SK-N-SH (cell line): ENCODE measurements at regions not wholly inside any gene's neighbourhood (a gene's known extent, or its start where the extent isn't known, plus 50 kb on each side); places are given as distances from the start of the nearest gene placed in this dataset.

ENCODE experiments used
- CTCF ChIA-PET: fragments of 300-600, 350-600 bp; formaldehyde crosslinking; extraction: SDS; loops from one replicate; lab custom pipeline; 2021; lab: Yijun Ruan, JAX
- POLR2A ChIA-PET: fragments of 350-600 bp; sonication (Branson Sonifier 250); formaldehyde crosslinking; extraction: SDS; loops from one replicate; lab custom pipeline; 2020; ENCODE audit warnings: antibody characterized with exemption, inconsistent platforms; lab: Yijun Ruan, JAX
- DNase-seq: peaks from one replicate; pipeline ENCODE4 v3.0.0; 2012
- H2AFZ ChIP-seq: fragments of 200-600 bp; sonication (generic); 2 replicates; pipeline ENCODE4 v1.8.1; 2016; ENCODE audit warnings: antibody characterized with exemption, mild to moderate bottlenecking, low read depth
- H3F3A ChIP-seq: fragments of 200-600 bp; sonication (generic); replicated peaks from 2 replicates; pipeline ENCODE3; 2016; ENCODE audit warnings: antibody characterized with exemption, mild to moderate bottlenecking; ENCODE audit not compliant: insufficient read depth
- H3K27ac ChIP-seq, 2 experiments: fragments of 200-500 bp in 1 of 2; fragments of 200-600 bp in 1 of 2; sonication (Bioruptor generic) in 1 of 2; sonication (generic), shearing (Covaris generic) in 1 of 2; 2 replicates each; pipeline versions ENCODE4 v1.5.1 to v1.6.1; 2014 to 2016; ENCODE audit warnings: low read depth in 2 of 2, inconsistent platforms in 1 of 2, low read length in 1 of 2, mild to moderate bottlenecking in 1 of 2, mixed read lengths in 1 of 2
- H3K27me3 ChIP-seq: fragments of 200-600 bp; sonication (generic), shearing (Covaris generic); 2 replicates; pipeline ENCODE4 v1.6.1; 2016; ENCODE audit warnings: mixed run types; ENCODE audit not compliant: insufficient read depth
- H3K36me3 ChIP-seq, 2 experiments: fragments of 200-500 bp in 1 of 2; fragments of 200-600 bp in 1 of 2; sonication (Bioruptor generic) in 1 of 2; sonication (generic) in 1 of 2; replicated peaks in 1 of 2; 2 replicates each; pipeline versions ENCODE3 to v1.5.1; 2014 to 2016; ENCODE audit warnings: low read length in 1 of 2, mild to moderate bottlenecking in 1 of 2; ENCODE audit not compliant: insufficient read depth in 2 of 2, control insufficient read depth in 1 of 2
- H3K4me1 ChIP-seq, 2 experiments: fragments of 200-500 bp in 1 of 2; fragments of 200-600 bp in 1 of 2; sonication (Bioruptor generic) in 1 of 2; sonication (generic), shearing (Covaris generic) in 1 of 2; 2 replicates each; pipeline versions ENCODE4 v1.5.1 to v1.6.1; 2014 to 2016; ENCODE audit warnings: low read depth in 1 of 2, low read length in 1 of 2, mixed run types in 1 of 2; ENCODE audit not compliant: insufficient read depth in 2 of 2, control insufficient read depth in 1 of 2
- H3K4me2 ChIP-seq: fragments of 200-600 bp; sonication (generic), shearing (Covaris generic); 2 replicates; pipeline ENCODE4 v1.6.1; 2017; ENCODE audit warnings: mixed run types
- H3K4me3 ChIP-seq, 2 experiments: fragments of 200-500 bp in 1 of 2; fragments of 200-600 bp in 1 of 2; sonication (Bioruptor generic) in 1 of 2; sonication (generic), shearing (Covaris generic) in 1 of 2; 2 replicates each; pipeline versions ENCODE4 v1.5.1 to v1.8.1; 2014 to 2016; ENCODE audit warnings: low read depth in 2 of 2, inconsistent platforms in 1 of 2, low read length in 1 of 2, mild to moderate bottlenecking in 1 of 2, mixed read lengths in 1 of 2, moderate library complexity in 1 of 2
- H3K79me2 ChIP-seq: fragments of 200-600 bp; sonication (generic); 2 replicates; pipeline ENCODE4 v1.8.1; 2017; ENCODE audit warnings: mild to moderate bottlenecking; ENCODE audit not compliant: insufficient read depth
- H3K9ac ChIP-seq: fragments of 200-600 bp; sonication (generic); 2 replicates; pipeline ENCODE4 v1.6.1; 2017; ENCODE audit warnings: mixed run types
- H3K9me2 ChIP-seq: fragments of 200-600 bp; sonication (generic); 2 replicates; pipeline ENCODE4 v1.6.1; 2017; ENCODE audit warnings: mixed run types
- H3K9me3 ChIP-seq: fragments of 200-600 bp; sonication (generic); 2 replicates; pipeline ENCODE4 v1.6.1; 2017; ENCODE audit warnings: mixed run types, mild to moderate bottlenecking, moderate library complexity
- H4K20me1 ChIP-seq: fragments of 200-600 bp; sonication (generic); 2 replicates; pipeline ENCODE4 v1.6.1; 2017; ENCODE audit warnings: mild to moderate bottlenecking, mixed run types; ENCODE audit not compliant: insufficient read depth
- CHD2 ChIP-seq: fragments of 150-350 bp; IDR thresholded peaks from 2 replicates; pipeline ENCODE4 v1.6.1; 2018; ENCODE audit warnings: low read length; ENCODE audit not compliant: partially characterized antibody
- ELF1 ChIP-seq: IDR thresholded peaks from 2 replicates; pipeline ENCODE4 v1.4.0; 2012
- FOSL2 ChIP-seq: IDR thresholded peaks from 2 replicates; pipeline ENCODE4 v1.4.0; 2012; ENCODE audit warnings: low read depth, mild to moderate bottlenecking, moderate library complexity, borderline replicate concordance
- GATA2 ChIP-seq: sonication (generic); formaldehyde crosslinking; IDR thresholded peaks from 2 replicates; pipeline ENCODE4 v1.5.0; 2020; ENCODE audit warnings: mild to moderate bottlenecking, missing genetic modification reagents
- IRF3 ChIP-seq: fragments of 150-350 bp; IDR thresholded peaks from 2 replicates; pipeline ENCODE4 v1.6.1; 2016; ENCODE audit warnings: mild to moderate bottlenecking, low read depth, low read length
- MXI1 ChIP-seq: IDR thresholded peaks from 2 replicates; pipeline ENCODE4 v1.6.1; 2012; ENCODE audit warnings: mild to moderate bottlenecking, low read depth, low read length, improper control_type of control experiment
- RAD21 ChIP-seq: IDR thresholded peaks from 2 replicates; pipeline ENCODE4 v1.6.1; 2012; ENCODE audit warnings: mild to moderate bottlenecking, low read length
- RCOR1 ChIP-seq: fragments of 150-350 bp; IDR thresholded peaks from 2 replicates; pipeline ENCODE4 v1.6.1; 2017; ENCODE audit warnings: antibody characterized with exemption, low read length
- SIN3A ChIP-seq: IDR thresholded peaks from 2 replicates; pipeline ENCODE4 v1.6.1; 2012; ENCODE audit warnings: low read depth, mild to moderate bottlenecking, low read length, moderate library complexity, borderline replicate concordance
- TAF1 ChIP-seq: IDR thresholded peaks from 2 replicates; pipeline ENCODE4 v1.6.1; 2012; ENCODE audit warnings: low read depth, mild to moderate bottlenecking, low read length, moderate library complexity, borderline replicate concordance
- TCF12 ChIP-seq: IDR thresholded peaks from 2 replicates; pipeline ENCODE4 v1.4.0; 2012
- USF2 ChIP-seq: fragments of 150-350 bp; IDR thresholded peaks from 2 replicates; pipeline ENCODE4 v1.6.1; 2017; ENCODE audit warnings: antibody characterized with exemption, low read length, low read depth, borderline replicate concordance
- WGBS: methylation state at CpG from one replicate; pipeline ENCODE4 v1.1.6; 2017; ENCODE audit warnings: low lambda C conversion rate; 5-methylcytosine and 5-hydroxymethylcytosine counted together
- TF ChIP-seq, protein P1 (sequence below): IDR thresholded peaks from 2 replicates; pipeline ENCODE4 v1.4.0; 2012; ENCODE audit warnings: low read depth

GRCh38 chr1:177796561-177796960, 173.3 kb downstream of the SEC16B start (continued):
- TF ChIP-seq IRF3 (no peak), SIN3A (no peak), MXI1 (no peak), GATA2 (no peak), FOSL2 (no peak)

GRCh38 chr1:177794376-177794991, 175.4 kb downstream of the SEC16B start:
- no peaks in the 10 kb centered on the region; a peak in 1 of 4 replicates for H3K4me1 ChIP-seq
- no peak for DNase-seq
- H3K4me3 ChIP-seq: no peak overlapping the region
- no peaks in the 10 kb centered on the region for H3K36me3 ChIP-seq
- no peaks in the 10 kb centered on the region for H3K9me3 ChIP-seq
- ChIA-PET POLR2A (no interaction called here), CTCF (interaction anchor here (0.8 to 1.3 kb wide), 2 partner anchors 74 to 151 kb away, joined by 3 read pairs; no protein-coding TSS in a partner anchor)
- H2AFZ ChIP-seq: no peak overlapping the region
- H3K27me3 ChIP-seq: no peaks in the 10 kb centered on the region
- no peak overlapping the region for H3K4me2 ChIP-seq
- no peaks in the 10 kb centered on the region for H3K9me2 ChIP-seq
- WGBS: 19% methylated on average over 3 of the region's 3 CpGs
- no peaks in the 10 kb centered on the region for H3K79me2 ChIP-seq
- H3K27ac ChIP-seq: no peak overlapping the region
- no peaks in the 10 kb centered on the region for H3F3A ChIP-seq
- no peaks in the 10 kb centered on the region for H4K20me1 ChIP-seq
- TF ChIP-seq GATA2 (no peak), TCF12 (no peak), TAF1 (no peak), RCOR1 (no peak), MXI1 (no peak), USF2 (no peak), CHD2 (no peak), ELF1 (no peak), IRF3 (no peak), RAD21 (no peak), FOSL2 (no peak), SIN3A (no peak)
- TF ChIP-seq, protein P1, sequence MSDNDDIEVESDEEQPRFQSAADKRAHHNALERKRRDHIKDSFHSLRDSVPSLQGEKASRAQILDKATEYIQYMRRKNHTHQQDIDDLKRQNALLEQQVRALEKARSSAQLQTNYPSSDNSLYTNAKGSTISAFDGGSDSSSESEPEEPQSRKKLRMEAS: no peak
- no peak overlapping the region for H3K9ac ChIP-seq
